ENCODE measurements at regions not wholly inside any gene's neighbourhood (a gene's known extent, or its start where the extent isn't known, plus 50 kb on each side); places are given as distances from the start of the nearest gene placed in this dataset.

DNA sequence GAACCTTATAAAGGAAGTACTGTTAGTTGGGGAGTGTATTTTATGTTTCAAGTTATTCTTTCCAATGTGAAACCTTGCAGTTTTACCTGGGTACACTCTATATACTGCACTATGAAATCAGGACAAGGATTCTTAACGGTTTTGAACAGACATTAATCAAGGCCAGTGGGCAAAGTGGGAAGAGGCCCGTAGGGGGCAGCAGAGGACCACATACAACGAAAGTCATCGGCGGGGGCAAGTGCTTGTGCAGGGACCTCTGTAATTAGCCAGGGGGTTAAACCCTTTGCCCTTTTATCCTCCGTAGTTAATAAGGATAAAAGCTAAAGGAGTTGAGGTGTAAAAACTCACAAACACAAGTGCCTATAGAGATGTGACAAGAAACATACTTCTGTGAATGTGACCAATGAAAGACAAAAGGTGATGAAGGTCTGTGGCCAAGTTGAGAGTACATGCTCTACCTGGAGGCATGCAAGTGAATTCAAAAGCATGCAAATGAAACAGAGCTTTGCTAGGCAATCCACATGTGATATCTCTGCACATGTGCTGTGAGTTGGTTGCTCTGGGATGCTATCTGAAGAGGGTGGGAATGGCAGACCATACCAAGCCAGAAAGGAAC lies 392.7 kb upstream of the MAN1A1 start (continued):
- TF ChIP-seq, protein P1, sequence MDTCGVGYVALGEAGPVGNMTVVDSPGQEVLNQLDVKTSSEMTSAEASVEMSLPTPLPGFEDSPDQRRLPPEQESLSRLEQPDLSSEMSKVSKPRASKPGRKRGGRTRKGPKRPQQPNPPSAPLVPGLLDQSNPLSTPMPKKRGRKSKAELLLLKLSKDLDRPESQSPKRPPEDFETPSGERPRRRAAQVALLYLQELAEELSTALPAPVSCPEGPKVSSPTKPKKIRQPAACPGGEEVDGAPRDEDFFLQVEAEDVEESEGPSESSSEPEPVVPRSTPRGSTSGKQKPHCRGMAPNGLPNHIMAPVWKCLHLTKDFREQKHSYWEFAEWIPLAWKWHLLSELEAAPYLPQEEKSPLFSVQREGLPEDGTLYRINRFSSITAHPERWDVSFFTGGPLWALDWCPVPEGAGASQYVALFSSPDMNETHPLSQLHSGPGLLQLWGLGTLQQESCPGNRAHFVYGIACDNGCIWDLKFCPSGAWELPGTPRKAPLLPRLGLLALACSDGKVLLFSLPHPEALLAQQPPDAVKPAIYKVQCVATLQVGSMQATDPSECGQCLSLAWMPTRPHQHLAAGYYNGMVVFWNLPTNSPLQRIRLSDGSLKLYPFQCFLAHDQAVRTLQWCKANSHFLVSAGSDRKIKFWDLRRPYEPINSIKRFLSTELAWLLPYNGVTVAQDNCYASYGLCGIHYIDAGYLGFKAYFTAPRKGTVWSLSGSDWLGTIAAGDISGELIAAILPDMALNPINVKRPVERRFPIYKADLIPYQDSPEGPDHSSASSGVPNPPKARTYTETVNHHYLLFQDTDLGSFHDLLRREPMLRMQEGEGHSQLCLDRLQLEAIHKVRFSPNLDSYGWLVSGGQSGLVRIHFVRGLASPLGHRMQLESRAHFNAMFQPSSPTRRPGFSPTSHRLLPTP (IDR thresholded peaks at IDR 0.05; ENCODE audit: borderline replicate concordance, extremely low read depth, insufficient read length) = no peak
- TF ChIP-seq NFE2L1 (tag; IDR thresholded peaks at IDR 0.05; ENCODE audit: borderline replicate concordance, low read depth) (no peak), JUND (IDR thresholded peaks at IDR 0.05; ENCODE audit: borderline replicate concordance, low read depth, low read length) (0 out of 2 replicates have a peak, but pooled peaks have one; percentile 6), JUND (tag; IDR thresholded peaks at IDR 0.05; ENCODE audit: borderline replicate concordance, low read depth, low read length) (peak; percentile 18; the same call in 1 of the 3 replicates), TARDBP (IDR thresholded peaks at IDR 0.05) (peak; percentile 42; the same call in 1 of the 2 replicates)

DNA sequence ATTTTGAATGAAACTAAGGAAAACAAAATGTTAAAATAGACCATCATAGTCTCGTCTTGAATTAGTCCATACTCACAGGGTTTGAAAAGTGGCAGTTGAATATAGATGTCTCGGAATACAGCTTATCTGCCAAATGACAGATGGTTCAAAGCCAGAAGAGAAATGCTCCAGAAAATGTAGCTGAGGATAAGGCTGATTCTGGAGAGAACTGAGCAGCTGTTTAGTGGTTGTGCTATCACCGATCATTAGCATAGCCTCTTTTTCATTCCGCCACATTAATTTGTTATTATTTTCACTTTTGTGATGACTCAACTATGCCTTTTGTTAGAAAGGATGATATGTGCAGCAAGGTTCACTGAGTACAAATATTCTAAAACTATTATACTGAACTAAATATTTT lies 390.2 kb upstream of the MAN1A1 start:
- ChIA-PET CTCF (ENCODE audit: low intra/inter-chr PET ratio) (no interaction called here), POLR2A (no interaction called here)
- Histone ChIP-seq H3K4me2 (ENCODE audit: insufficient read depth, low read length) (no peak overlapping the region), H3K36me3 (ENCODE audit: control insufficient read depth, insufficient read depth, low read length) (no peaks in the 10 kb centered on the region), H3K9ac (ENCODE audit: insufficient read depth in 1 of 2, low read depth in 2 of 2, low read length in 2 of 2) (no peak overlapping the region), H3K27ac (ENCODE audit: extremely low read depth, low read depth, low read length) (no peak overlapping the region), H3K4me3 (no peak overlapping the region), H3K9me3 (replicated peaks; ENCODE audit: control insufficient read depth, insufficient read depth, low read depth, low read length) (no peaks in the 10 kb centered on the region), H2AFZ (ENCODE audit: low read depth, low read length) (no peak overlapping the region), H3K79me2 (ENCODE audit: control insufficient read depth, insufficient read depth, low read length) (no peaks in the 10 kb centered on the region), H3K27me3 (ENCODE audit: control insufficient read depth in 2 of 2, insufficient read depth in 2 of 2, low read length in 2 of 2) (no peaks in the 10 kb centered on the region; a peak in 1 of 5 replicates), H3K4me1 (replicated peaks in 1 of 2; ENCODE audit: control insufficient read depth in 2 of 2, insufficient read depth in 2 of 2, low read length in 2 of 2) (no peaks in the 10 kb centered on the region; a peak in 1 of 5 replicates), H4K20me1 (replicated peaks; ENCODE audit: control insufficient read depth, insufficient read depth, low read length) (no peaks in the 10 kb centered on the region), H3K9me1 (ENCODE audit: control insufficient read depth, insufficient read depth, low read length) (no peaks in the 10 kb centered on the region)
- ATAC-seq (no peak), DNase-seq (ENCODE audit: extremely low read depth in 1 of 4, low spot score in 3 of 4) (peak in 1 of 4 experiments; percentile 32), FAIRE-seq (no peak)
- in situ Hi-C loops (cut with MboI) (no loop called here), intact Hi-C loops (cut with micrococcal nuclease) (loop anchor here (5.0 kb wide), 3 partner anchors 592 to 1088 kb away; no protein-coding TSS in a partner anchor)
- WGBS (ENCODE audit: insufficient coverage, low coverage, missing lambda C conversion rate) = 13% methylated on average over 4 of the region's 4 CpGs
- BruUV-seq (replicated peaks) = no TSS peak
- TF ChIP-seq, protein P2, sequence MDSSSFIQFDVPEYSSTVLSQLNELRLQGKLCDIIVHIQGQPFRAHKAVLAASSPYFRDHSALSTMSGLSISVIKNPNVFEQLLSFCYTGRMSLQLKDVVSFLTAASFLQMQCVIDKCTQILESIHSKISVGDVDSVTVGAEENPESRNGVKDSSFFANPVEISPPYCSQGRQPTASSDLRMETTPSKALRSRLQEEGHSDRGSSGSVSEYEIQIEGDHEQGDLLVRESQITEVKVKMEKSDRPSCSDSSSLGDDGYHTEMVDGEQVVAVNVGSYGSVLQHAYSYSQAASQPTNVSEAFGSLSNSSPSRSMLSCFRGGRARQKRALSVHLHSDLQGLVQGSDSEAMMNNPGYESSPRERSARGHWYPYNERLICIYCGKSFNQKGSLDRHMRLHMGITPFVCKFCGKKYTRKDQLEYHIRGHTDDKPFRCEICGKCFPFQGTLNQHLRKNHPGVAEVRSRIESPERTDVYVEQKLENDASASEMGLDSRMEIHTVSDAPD (CRISPR knock-in tag; IDR thresholded peaks at IDR 0.05) = no peak
- no peak for TF ChIP-seq TGIF2 (CRISPR knock-in tag; IDR thresholded peaks at IDR 0.05)
- TF ChIP-seq CBFA2T3 (IDR thresholded peaks at IDR 0.05) = peak; percentile 59
- TF ChIP-seq ARNT (IDR thresholded peaks at IDR 0.05) = peak in 1 of 2 experiments; percentile 94; a peak in 2 of 4 replicates
- TF ChIP-seq NCOR1 (IDR thresholded peaks at IDR 0.05) = 0 out of 2 replicates have a peak, but pooled peaks have one; percentile 20
- TF ChIP-seq, protein P3, sequence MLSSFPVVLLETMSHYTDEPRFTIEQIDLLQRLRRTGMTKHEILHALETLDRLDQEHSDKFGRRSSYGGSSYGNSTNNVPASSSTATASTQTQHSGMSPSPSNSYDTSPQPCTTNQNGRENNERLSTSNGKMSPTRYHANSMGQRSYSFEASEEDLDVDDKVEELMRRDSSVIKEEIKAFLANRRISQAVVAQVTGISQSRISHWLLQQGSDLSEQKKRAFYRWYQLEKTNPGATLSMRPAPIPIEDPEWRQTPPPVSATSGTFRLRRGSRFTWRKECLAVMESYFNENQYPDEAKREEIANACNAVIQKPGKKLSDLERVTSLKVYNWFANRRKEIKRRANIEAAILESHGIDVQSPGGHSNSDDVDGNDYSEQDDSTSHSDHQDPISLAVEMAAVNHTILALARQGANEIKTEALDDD (IDR thresholded peaks at IDR 0.05) = no peak
- TF ChIP-seq, protein P4, sequence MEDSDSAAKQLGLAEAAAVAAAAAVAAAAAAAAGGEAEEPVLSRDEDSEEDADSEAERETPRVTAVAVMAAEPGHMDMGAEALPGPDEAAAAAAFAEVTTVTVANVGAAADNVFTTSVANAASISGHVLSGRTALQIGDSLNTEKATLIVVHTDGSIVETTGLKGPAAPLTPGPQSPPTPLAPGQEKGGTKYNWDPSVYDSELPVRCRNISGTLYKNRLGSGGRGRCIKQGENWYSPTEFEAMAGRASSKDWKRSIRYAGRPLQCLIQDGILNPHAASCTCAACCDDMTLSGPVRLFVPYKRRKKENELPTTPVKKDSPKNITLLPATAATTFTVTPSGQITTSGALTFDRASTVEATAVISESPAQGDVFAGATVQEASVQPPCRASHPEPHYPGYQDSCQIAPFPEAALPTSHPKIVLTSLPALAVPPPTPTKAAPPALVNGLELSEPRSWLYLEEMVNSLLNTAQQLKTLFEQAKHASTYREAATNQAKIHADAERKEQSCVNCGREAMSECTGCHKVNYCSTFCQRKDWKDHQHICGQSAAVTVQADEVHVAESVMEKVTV (CRISPR knock-in tag; IDR thresholded peaks at IDR 0.05) = no peak
- TF ChIP-seq ZNF143 (CRISPR knock-in tag; IDR thresholded peaks at IDR 0.05) = no peak
- no peak for TF ChIP-seq BRD9 (IDR thresholded peaks at IDR 0.05; ENCODE audit: low read depth, partially characterized antibody)
- peak; percentile 45 for TF ChIP-seq MEIS2 (IDR thresholded peaks at IDR 0.05; ENCODE audit: partially characterized antibody)
